Right ventricle myocardium inferior (tissue), 1 donor: ENCODE measurements at regions not wholly inside any gene's neighbourhood (a gene's known extent, or its start where the extent isn't known, plus 50 kb on each side); places are given as distances from the start of the nearest gene placed in this dataset.

Experiments
- ATAC-seq: fragments of 200-7000 bp; cut with Tn5 transposase; one replicate; pipeline ENCODE4 v1.9.1; 2020; ENCODE audit warnings: mild to moderate bottlenecking, moderate library complexity
- DNase-seq: peaks from one replicate; pipeline ENCODE4 v3.0.0; 2021; ENCODE audit errors: missing footprints
- intact Hi-C: fragments of 100-400 bp; cut with DNase I; formaldehyde crosslinking; loops from one replicate; pipeline ENCODE4 v1.11.0; 2022
- donor health status: DM: no; HTN: yes; CAD: no; lungs with severe emphysema.

- ATAC-seq (no peak), DNase-seq (no peak)
- intact Hi-C loops, result no loop called here
Measured at GRCh38 chr5:36355516-36355915, 53.8 kb upstream of the RANBP3L start.

GRCh38 chr5:36356915-36357314, 55.2 kb upstream of the RANBP3L start:
- intact Hi-C loops, result no loop called here
- no peak for ATAC-seq
- no peak for DNase-seq

- no peak for DNase-seq
- intact Hi-C loops, result no loop called here
- no peak for ATAC-seq
Measured at GRCh38 chr5:36357391-36357975, 55.8 kb upstream of the RANBP3L start.

- ATAC-seq, result peak; percentile 37
- intact Hi-C loops, result no loop called here
- no peak for DNase-seq
Measured at GRCh38 chr5:36359267-36359666, 57.6 kb upstream of the RANBP3L start.

GRCh38 chr5:36360307-36360706, 58.6 kb upstream of the RANBP3L start:
- intact Hi-C loops, result no loop called here
- no peak for ATAC-seq

GRCh38 chr5:36363101-36363500, 61.4 kb upstream of the RANBP3L start:
- intact Hi-C loops, result no loop called here
- DNase-seq, result no peak
- ATAC-seq, result no peak

More at GRCh38 chr5:36360307-36360706, 58.6 kb upstream of the RANBP3L start:
- DNase-seq, result no peak

- intact Hi-C loops, result no loop called here
- no peak for ATAC-seq
- no peak for DNase-seq
Measured at GRCh38 chr5:36363744-36364143, 62.0 kb upstream of the RANBP3L start.

- intact Hi-C loops, result no loop called here
- ATAC-seq (no peak), DNase-seq (no peak)
Measured at GRCh38 chr5:36364473-36364872, 62.8 kb upstream of the RANBP3L start.

GRCh38 chr5:36365896-36366295, 64.2 kb upstream of the RANBP3L start:
- ATAC-seq, result no peak
- DNase-seq, result no peak
- intact Hi-C loops, result no loop called here

- intact Hi-C loops, result no loop called here
- DNase-seq (no peak), ATAC-seq (no peak)
Measured at GRCh38 chr5:36366883-36367282, 65.2 kb upstream of the RANBP3L start.

- intact Hi-C loops, result no loop called here
- peak; percentile 57 for ATAC-seq
- DNase-seq, result no peak
Measured at GRCh38 chr5:36367524-36367923, 65.8 kb upstream of the RANBP3L start.

- intact Hi-C loops, result no loop called here
- no peak for ATAC-seq
- DNase-seq, result no peak
Measured at GRCh38 chr5:36369219-36369690, 67.6 kb upstream of the RANBP3L start.

GRCh38 chr5:36370073-36370472, 68.4 kb upstream of the RANBP3L start:
- intact Hi-C loops, result no loop called here
- DNase-seq, result no peak
- ATAC-seq, result no peak

GRCh38 chr5:36371366-36371765, 69.7 kb upstream of the RANBP3L start:
- intact Hi-C loops, result no loop called here
- no peak for DNase-seq
- no peak for ATAC-seq

GRCh38 chr5:36373527-36374086, 71.9 kb upstream of the RANBP3L start:
- ATAC-seq (peak; percentile 93), DNase-seq (peak; percentile 72)
- intact Hi-C loops, result no loop called here

GRCh38 chr5:36374266-36374862, 72.7 kb upstream of the RANBP3L start:
- no peak for DNase-seq
- intact Hi-C loops, result no loop called here
- no peak for ATAC-seq

GRCh38 chr5:36377192-36377591, 75.5 kb upstream of the RANBP3L start:
- ATAC-seq, result no peak
- no peak for DNase-seq
- intact Hi-C loops, result no loop called here

- no peak for DNase-seq
- intact Hi-C loops, result no loop called here
- no peak for ATAC-seq
Measured at GRCh38 chr5:36378551-36378950, 76.8 kb upstream of the RANBP3L start.

- intact Hi-C loops, result no loop called here
- DNase-seq, result no peak
- no peak for ATAC-seq
Measured at GRCh38 chr5:36382890-36383289, 81.2 kb upstream of the RANBP3L start.

- no peak for ATAC-seq
- no peak for DNase-seq
- intact Hi-C loops, result no loop called here
Measured at GRCh38 chr5:36383942-36384341, 82.2 kb upstream of the RANBP3L start.

GRCh38 chr5:36384845-36385244, 83.1 kb upstream of the RANBP3L start:
- ATAC-seq (no peak), DNase-seq (no peak)
- intact Hi-C loops, result no loop called here
